Neuronal stem cell (in vitro differentiated cells): ENCODE measurements at regions not wholly inside any gene's neighbourhood (a gene's known extent, or its start where the extent isn't known, plus 50 kb on each side); places are given as distances from the start of the nearest gene placed in this dataset.

Source experiments
- DNase-seq: peaks from one replicate; pipeline ENCODE4 v3.0.0-alpha.2; 2013; ENCODE audit warnings: low spot score
- H2AFZ ChIP-seq: one replicate; pipeline ENCODE4 v1.6.1; 2013; ENCODE audit warnings: mild to moderate bottlenecking, low read length, inconsistent platforms
- H2AK5ac ChIP-seq: 2 replicates; pipeline ENCODE4 v1.6.1; 2013; ENCODE audit warnings: low read depth, mild to moderate bottlenecking, inconsistent platforms, low read length, moderate library complexity, mixed read lengths
- H2BK120ac ChIP-seq: 2 replicates; pipeline ENCODE4 v1.6.1; 2013; ENCODE audit warnings: low read depth, mild to moderate bottlenecking, inconsistent platforms, low read length, moderate library complexity, mixed read lengths
- H2BK12ac ChIP-seq: one replicate; pipeline ENCODE4 v1.6.1; 2013; ENCODE audit warnings: low read length, inconsistent platforms
- H2BK15ac ChIP-seq: 2 replicates; pipeline ENCODE4 v1.6.1; 2013; ENCODE audit warnings: mild to moderate bottlenecking, low read length, inconsistent platforms, mixed read lengths
- H2BK5ac ChIP-seq: one replicate; pipeline ENCODE4 v1.6.1; 2013; ENCODE audit warnings: inconsistent platforms, mild to moderate bottlenecking, low read length, moderate library complexity
- H3K14ac ChIP-seq: one replicate; pipeline ENCODE4 v1.6.1; 2013; ENCODE audit warnings: low read length, inconsistent platforms
- H3K18ac ChIP-seq: 2 replicates; pipeline ENCODE4 v1.6.1; 2013; ENCODE audit warnings: low read length, inconsistent platforms
- H3K23ac ChIP-seq: 2 replicates; pipeline ENCODE4 v1.6.1; 2013; ENCODE audit warnings: low read depth, mild to moderate bottlenecking, mixed read lengths, low read length, inconsistent platforms; ENCODE audit not compliant: poor library complexity
- H3K27ac ChIP-seq: replicated peaks from 3 replicates; pipeline ENCODE4 v1.5.1; 2013; ENCODE audit warnings: low read length, inconsistent platforms
- H3K27me3 ChIP-seq, 3 experiments: 2 replicates each; pipeline ENCODE4 v1.6.1; 2013; ENCODE audit warnings: low read length in 3 of 3, mild to moderate bottlenecking in 2 of 3, inconsistent platforms in 1 of 3, low read depth in 1 of 3, mixed read lengths in 1 of 3, moderate library complexity in 1 of 3; ENCODE audit not compliant: control insufficient read depth in 3 of 3, insufficient read depth in 3 of 3
- H3K36me3 ChIP-seq, 2 donors: replicated peaks in 1 of 2; 2 replicates each; pipeline ENCODE4 v1.6.1; 2013; ENCODE audit warnings: low read length in 2 of 2; ENCODE audit not compliant: control insufficient read depth in 2 of 2, insufficient read depth in 2 of 2
- H3K4ac ChIP-seq: 2 replicates; pipeline ENCODE4 v1.6.1; 2013; ENCODE audit warnings: inconsistent platforms, mild to moderate bottlenecking, low read length, moderate library complexity
- H3K4me1 ChIP-seq, 2 donors: 1 replicate in 1 of 2; 2 replicates in 1 of 2; pipeline ENCODE4 v1.6.1; 2013; ENCODE audit warnings: low read length in 2 of 2, low read depth in 1 of 2; ENCODE audit not compliant: control insufficient read depth in 2 of 2, insufficient read depth in 1 of 2
- H3K4me2 ChIP-seq: one replicate; pipeline ENCODE4 v1.6.1; 2013; ENCODE audit warnings: mild to moderate bottlenecking, low read length, inconsistent platforms; ENCODE audit not compliant: insufficient read depth, poor library complexity, severe bottlenecking
- H3K4me3 ChIP-seq, 2 donors: 2 replicates each; pipeline ENCODE4 v1.5.1; 2013; ENCODE audit warnings: low read length in 2 of 2, mild to moderate bottlenecking in 2 of 2, inconsistent platforms in 1 of 2, moderate library complexity in 1 of 2
- H3K79me1 ChIP-seq: one replicate; pipeline ENCODE4 v1.6.1; 2013; ENCODE audit warnings: low read depth, mild to moderate bottlenecking, inconsistent platforms, low read length, moderate library complexity
- H3K9ac ChIP-seq: one replicate; pipeline ENCODE4 v1.6.1; 2013; ENCODE audit warnings: mild to moderate bottlenecking, low read depth, low read length, inconsistent platforms; ENCODE audit not compliant: poor library complexity
- H3K9me3 ChIP-seq, 2 donors: replicated peaks in 1 of 2; 2 replicates each; pipeline versions ENCODE3 to v1.6.1; 2013; ENCODE audit warnings: low read length in 2 of 2, mild to moderate bottlenecking in 2 of 2, inconsistent platforms in 1 of 2, low read depth in 1 of 2, mixed read lengths in 1 of 2, moderate library complexity in 1 of 2; ENCODE audit not compliant: control insufficient read depth in 2 of 2, insufficient read depth in 1 of 2
- H4K8ac ChIP-seq: one replicate; pipeline ENCODE4 v1.6.1; 2013; ENCODE audit warnings: low read depth, mild to moderate bottlenecking, inconsistent platforms, low read length, moderate library complexity
- H4K91ac ChIP-seq: one replicate; pipeline ENCODE4 v1.6.1; 2013; ENCODE audit warnings: low read length, low read depth, mild to moderate bottlenecking, inconsistent platforms; ENCODE audit not compliant: poor library complexity
- WGBS, 2 donors: extraction: QIAGEN DNeasy Blood & Tissue Kit; methylation state at CpG; one replicate each; pipeline ENCODE4 v1.1.7; 2013; ENCODE audit warnings: missing lambda C conversion rate in 2 of 2, mixed read lengths in 1 of 2; ENCODE audit not compliant: insufficient read length in 2 of 2, insufficient replicate concordance in 1 of 2; ENCODE audit errors: extremely low coverage in 2 of 2; 5-methylcytosine and 5-hydroxymethylcytosine counted together

DNA sequence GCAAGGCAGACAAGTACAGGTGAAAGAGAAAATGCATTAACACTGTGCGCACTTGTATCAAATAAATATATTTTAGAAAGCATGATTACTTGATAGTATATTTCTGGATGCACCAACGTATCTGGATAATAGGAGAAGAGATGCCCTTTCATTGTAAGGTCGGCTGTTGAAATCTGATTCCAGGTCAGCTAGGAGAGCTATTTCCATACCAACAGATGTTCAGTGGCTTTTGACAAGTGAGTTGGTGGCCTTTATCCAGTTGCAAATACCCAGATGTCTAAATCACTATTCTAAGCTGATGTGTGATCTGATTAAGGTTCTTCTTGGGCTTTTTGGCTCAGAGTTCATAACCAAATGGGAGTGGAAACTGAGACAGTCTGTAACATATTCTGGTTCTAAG lies 128.2 kb upstream of the TBCA start:
- no peak overlapping the region for H3K23ac ChIP-seq
- H3K4me3 ChIP-seq: no peak overlapping the region
- H2BK15ac ChIP-seq: no peak overlapping the region
- H4K91ac ChIP-seq: no peak overlapping the region
- no peak overlapping the region for H3K9ac ChIP-seq
- H4K8ac ChIP-seq: no peak overlapping the region
- H2BK5ac ChIP-seq: no peak overlapping the region
- H3K79me1 ChIP-seq: no peaks in the 10 kb centered on the region
- no peak overlapping the region for H3K27ac ChIP-seq
- no peak overlapping the region for H3K4me2 ChIP-seq
- no peaks in the 10 kb centered on the region for H3K36me3 ChIP-seq
- H2AFZ ChIP-seq: no peak overlapping the region
- H3K27me3 ChIP-seq: peaks cover 0 to 31% (median 0%) of the 10 kb centered on the region in 3 experiments
- H2BK120ac ChIP-seq: no peak overlapping the region
- no CpG with 5 or more reads among the region's 3 CpGs for WGBS, 2 donors
- H2AK5ac ChIP-seq: no peak overlapping the region
- H3K9me3 ChIP-seq: no peaks in the 10 kb centered on the region
- no peak overlapping the region for H3K14ac ChIP-seq
- DNase-seq: no peak
- H3K4ac ChIP-seq: no peak overlapping the region
- H2BK12ac ChIP-seq: no peak overlapping the region
- H3K4me1 ChIP-seq: peaks cover 0 to 3% of the 10 kb centered on the region in 2 donors
- no peak overlapping the region for H3K18ac ChIP-seq

DNA sequence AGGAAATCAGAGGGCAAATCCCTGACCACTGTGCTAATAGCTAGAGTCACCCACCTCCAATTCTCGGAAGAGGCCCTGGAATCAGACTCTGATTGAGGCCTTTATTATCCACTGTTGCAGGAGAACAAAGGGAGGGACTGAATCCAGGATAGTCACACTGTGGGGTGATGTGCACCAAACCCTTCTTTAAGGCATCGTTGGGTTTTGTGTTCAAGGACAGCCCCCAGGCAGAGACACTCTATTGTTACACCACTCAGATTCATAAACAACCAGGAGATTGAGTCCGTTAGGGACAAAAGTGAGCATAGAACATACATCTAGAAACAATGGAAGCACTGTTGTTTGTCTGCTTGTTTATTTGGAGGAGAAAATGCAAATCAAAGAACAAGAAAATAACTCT lies 124.6 kb upstream of the TBCA start:
- Histone ChIP-seq H3K23ac (no peak overlapping the region), H4K8ac (no peak overlapping the region), H3K9me3 (no peaks in the 10 kb centered on the region), H3K4me3 (no peak overlapping the region), H2AK5ac (no peak overlapping the region), H2BK120ac (no peak overlapping the region), H2BK15ac (no peak overlapping the region), H2BK12ac (no peak overlapping the region), H3K36me3 (no peaks in the 10 kb centered on the region), H3K4me1 (peaks cover 0 to 3% of the 10 kb centered on the region in 2 donors), H3K9ac (no peak overlapping the region), H3K4me2 (no peak overlapping the region), H2BK5ac (no peak overlapping the region), H3K79me1 (no peaks in the 10 kb centered on the region), H4K91ac (no peak overlapping the region), H3K4ac (no peak overlapping the region), H3K27ac (no peak overlapping the region), H2AFZ (no peak overlapping the region), H3K18ac (no peak overlapping the region), H3K27me3 (peaks cover 0 to 22% (median 0%) of the 10 kb centered on the region in 3 experiments), H3K14ac (no peak overlapping the region)
- no peak for DNase-seq
- WGBS, 2 donors: no CpG with 5 or more reads among the region's 3 CpGs

GRCh38 chr5:77898385-77898784 lies 122.2 kb upstream of the TBCA start:
- Histone ChIP-seq H3K4me2 (no peak overlapping the region), H3K27ac (no peak overlapping the region), H4K8ac (no peak overlapping the region), H3K9ac (no peak overlapping the region), H3K9me3 (no peaks in the 10 kb centered on the region), H2BK120ac (no peak overlapping the region), H3K14ac (no peak overlapping the region), H2AK5ac (no peak overlapping the region), H2AFZ (no peak overlapping the region), H2BK12ac (no peak overlapping the region), H3K18ac (no peak overlapping the region), H3K36me3 (no peaks in the 10 kb centered on the region), H2BK15ac (no peak overlapping the region), H2BK5ac (no peak overlapping the region), H3K4me1 (peaks cover 0 to 2% of the 10 kb centered on the region in 2 donors), H4K91ac (no peak overlapping the region), H3K4ac (no peak overlapping the region), H3K23ac (no peak overlapping the region), H3K79me1 (no peaks in the 10 kb centered on the region), H3K27me3 (peaks cover 0 to 13% (median 0%) of the 10 kb centered on the region in 3 experiments), H3K4me3 (no peak overlapping the region)
- WGBS, 2 donors: no CpG with 5 or more reads among the region's 2 CpGs
- DNase-seq: no peak

DNA sequence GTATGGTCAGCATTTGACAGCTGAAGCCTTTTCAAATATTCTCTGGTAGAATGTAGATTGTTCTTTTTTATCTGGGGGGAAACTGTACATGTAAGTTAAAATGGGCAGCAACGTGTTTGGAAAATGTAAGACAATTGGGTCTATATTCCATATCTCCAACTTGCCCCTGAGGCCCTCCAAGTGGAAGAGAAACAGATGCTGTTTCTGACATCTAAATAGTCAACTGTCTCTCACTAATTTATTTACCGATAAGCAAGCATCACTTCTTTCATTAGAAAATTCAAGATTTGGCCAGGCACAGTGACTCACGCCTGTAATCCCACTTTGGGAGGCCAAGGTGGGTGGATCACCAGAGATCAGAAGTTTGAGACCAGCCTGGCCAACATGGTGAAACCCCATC lies 120.2 kb upstream of the TBCA start:
- Histone ChIP-seq H3K4me1 (peaks cover 0 to 2% of the 10 kb centered on the region in 2 donors), H4K91ac (no peak overlapping the region), H3K9me3 (no peaks in the 10 kb centered on the region), H3K18ac (no peak overlapping the region), H3K27me3 (peaks cover 0 to 24% (median 0%) of the 10 kb centered on the region in 3 experiments), H3K14ac (no peak overlapping the region), H2BK5ac (no peak overlapping the region), H3K4ac (no peak overlapping the region), H2AFZ (no peak overlapping the region), H3K36me3 (no peaks in the 10 kb centered on the region), H3K79me1 (no peaks in the 10 kb centered on the region), H2BK12ac (no peak overlapping the region), H4K8ac (no peak overlapping the region), H2AK5ac (no peak overlapping the region), H3K27ac (no peak overlapping the region), H3K9ac (no peak overlapping the region), H3K23ac (no peak overlapping the region), H2BK120ac (no peak overlapping the region), H3K4me3 (no peak overlapping the region), H2BK15ac (no peak overlapping the region), H3K4me2 (no peak overlapping the region)
- WGBS, 2 donors: no CpG with 5 or more reads among the region's 3 CpGs
- DNase-seq: no peak
